ENCODE measurements at regions not wholly inside any gene's neighbourhood (a gene's known extent, or its start where the extent isn't known, plus 50 kb on each side); places are given as distances from the start of the nearest gene placed in this dataset.

GRCh38 chr17:15883617-15884111 is 61.3 kb upstream of the ADORA2B start:
- no peaks in the 10 kb centered on the region for H3K9me3 ChIP-seq (ENCODE audit: control insufficient read depth in 2 of 2, low read length in 2 of 2)
- H3K27ac ChIP-seq (ENCODE audit: low read depth in 2 of 2, low read length in 2 of 2): no peak overlapping the region
- H3K4me1 ChIP-seq (ENCODE audit: control insufficient read depth in 2 of 2, insufficient read depth in 2 of 2, low read length in 2 of 2): no peaks in the 10 kb centered on the region
- H3K27me3 ChIP-seq (ENCODE audit: control insufficient read depth in 2 of 2, insufficient read depth in 2 of 2, low read length in 2 of 2): no peaks in the 10 kb centered on the region
- no peak overlapping the region for H3K9ac ChIP-seq (ENCODE audit: low read depth in 1 of 2, low read length in 2 of 2)
- H3K36me3 ChIP-seq (ENCODE audit: control insufficient read depth in 2 of 2, insufficient read depth in 2 of 2, low read length in 2 of 2): no peaks in the 10 kb centered on the region
- no peak overlapping the region for H3K4me3 ChIP-seq (ENCODE audit: low read length in 2 of 2)

GRCh38 chr17:15884731-15885130 is 60.2 kb upstream of the ADORA2B start:
- no peak overlapping the region for H3K27ac ChIP-seq (ENCODE audit: low read depth in 2 of 2, low read length in 2 of 2)
- no peaks in the 10 kb centered on the region for H3K36me3 ChIP-seq (ENCODE audit: control insufficient read depth in 2 of 2, insufficient read depth in 2 of 2, low read length in 2 of 2)
- H3K4me1 ChIP-seq (ENCODE audit: control insufficient read depth in 2 of 2, insufficient read depth in 2 of 2, low read length in 2 of 2): no peaks in the 10 kb centered on the region
- no peak overlapping the region for H3K4me3 ChIP-seq (ENCODE audit: low read length in 2 of 2)
- no peaks in the 10 kb centered on the region for H3K9me3 ChIP-seq (ENCODE audit: control insufficient read depth in 2 of 2, low read length in 2 of 2)
- no peak overlapping the region for H3K9ac ChIP-seq (ENCODE audit: low read depth in 1 of 2, low read length in 2 of 2)
- H3K27me3 ChIP-seq (ENCODE audit: control insufficient read depth in 2 of 2, insufficient read depth in 2 of 2, low read length in 2 of 2): no peaks in the 10 kb centered on the region

GRCh38 chr17:15885770-15886169 is 59.2 kb upstream of the ADORA2B start:
- H3K9ac ChIP-seq (ENCODE audit: low read depth in 1 of 2, low read length in 2 of 2): no peak overlapping the region
- H3K27me3 ChIP-seq (ENCODE audit: control insufficient read depth in 2 of 2, insufficient read depth in 2 of 2, low read length in 2 of 2): no peaks in the 10 kb centered on the region
- H3K4me1 ChIP-seq (ENCODE audit: control insufficient read depth in 2 of 2, insufficient read depth in 2 of 2, low read length in 2 of 2): no peaks in the 10 kb centered on the region
- no peaks in the 10 kb centered on the region for H3K36me3 ChIP-seq (ENCODE audit: control insufficient read depth in 2 of 2, insufficient read depth in 2 of 2, low read length in 2 of 2)
- H3K4me3 ChIP-seq (ENCODE audit: low read length in 2 of 2): no peak overlapping the region
- no peak overlapping the region for H3K27ac ChIP-seq (ENCODE audit: low read depth in 2 of 2, low read length in 2 of 2)
- no peaks in the 10 kb centered on the region for H3K9me3 ChIP-seq (ENCODE audit: control insufficient read depth in 2 of 2, low read length in 2 of 2)

- Histone ChIP-seq H3K27ac (ENCODE audit: low read depth in 2 of 2, low read length in 2 of 2) (no peak overlapping the region), H3K9ac (ENCODE audit: low read depth in 1 of 2, low read length in 2 of 2) (no peak overlapping the region), H3K4me3 (ENCODE audit: low read length in 2 of 2) (no peak overlapping the region), H3K4me1 (ENCODE audit: control insufficient read depth in 2 of 2, insufficient read depth in 2 of 2, low read length in 2 of 2) (no peaks in the 10 kb centered on the region), H3K36me3 (ENCODE audit: control insufficient read depth in 2 of 2, insufficient read depth in 2 of 2, low read length in 2 of 2) (no peaks in the 10 kb centered on the region), H3K9me3 (ENCODE audit: control insufficient read depth in 2 of 2, low read length in 2 of 2) (no peaks in the 10 kb centered on the region), H3K27me3 (ENCODE audit: control insufficient read depth in 2 of 2, insufficient read depth in 2 of 2, low read length in 2 of 2) (no peaks in the 10 kb centered on the region)
Measured at GRCh38 chr17:15886221-15886620, 58.7 kb upstream of the ADORA2B start.

- Histone ChIP-seq H3K27ac (ENCODE audit: low read depth in 2 of 2, low read length in 2 of 2) (no peak overlapping the region), H3K9ac (ENCODE audit: low read depth in 1 of 2, low read length in 2 of 2) (no peak overlapping the region), H3K9me3 (ENCODE audit: control insufficient read depth in 2 of 2, low read length in 2 of 2) (no peaks in the 10 kb centered on the region), H3K27me3 (ENCODE audit: control insufficient read depth in 2 of 2, insufficient read depth in 2 of 2, low read length in 2 of 2) (no peaks in the 10 kb centered on the region), H3K4me3 (ENCODE audit: low read length in 2 of 2) (no peak overlapping the region), H3K36me3 (ENCODE audit: control insufficient read depth in 2 of 2, insufficient read depth in 2 of 2, low read length in 2 of 2) (no peaks in the 10 kb centered on the region), H3K4me1 (ENCODE audit: control insufficient read depth in 2 of 2, insufficient read depth in 2 of 2, low read length in 2 of 2) (no peaks in the 10 kb centered on the region)
Measured at GRCh38 chr17:15886804-15887203, 58.1 kb upstream of the ADORA2B start.

- Histone ChIP-seq H3K27ac (ENCODE audit: low read depth in 2 of 2, low read length in 2 of 2) (no peak overlapping the region), H3K9ac (ENCODE audit: low read depth in 1 of 2, low read length in 2 of 2) (no peak overlapping the region), H3K27me3 (ENCODE audit: control insufficient read depth in 2 of 2, insufficient read depth in 2 of 2, low read length in 2 of 2) (no peaks in the 10 kb centered on the region), H3K9me3 (ENCODE audit: control insufficient read depth in 2 of 2, low read length in 2 of 2) (no peaks in the 10 kb centered on the region), H3K4me1 (ENCODE audit: control insufficient read depth in 2 of 2, insufficient read depth in 2 of 2, low read length in 2 of 2) (peaks cover 0 to 7% of the 10 kb centered on the region in 2 donors), H3K36me3 (ENCODE audit: control insufficient read depth in 2 of 2, insufficient read depth in 2 of 2, low read length in 2 of 2) (no peaks in the 10 kb centered on the region), H3K4me3 (ENCODE audit: low read length in 2 of 2) (no peak overlapping the region)
Measured at GRCh38 chr17:15888436-15888835, 56.5 kb upstream of the ADORA2B start.

GRCh38 chr17:15890279-15890892 is 54.5 kb upstream of the ADORA2B start:
- Histone ChIP-seq H3K36me3 (ENCODE audit: control insufficient read depth in 2 of 2, insufficient read depth in 2 of 2, low read length in 2 of 2) (no peaks in the 10 kb centered on the region), H3K4me1 (ENCODE audit: control insufficient read depth in 2 of 2, insufficient read depth in 2 of 2, low read length in 2 of 2) (peaks cover 0 to 8% of the 10 kb centered on the region in 2 donors), H3K9ac (ENCODE audit: low read depth in 1 of 2, low read length in 2 of 2) (no peak overlapping the region), H3K27ac (ENCODE audit: low read depth in 2 of 2, low read length in 2 of 2) (no peak overlapping the region), H3K4me3 (ENCODE audit: low read length in 2 of 2) (no peak overlapping the region), H3K27me3 (ENCODE audit: control insufficient read depth in 2 of 2, insufficient read depth in 2 of 2, low read length in 2 of 2) (no peaks in the 10 kb centered on the region), H3K9me3 (ENCODE audit: control insufficient read depth in 2 of 2, low read length in 2 of 2) (no peaks in the 10 kb centered on the region)

- Histone ChIP-seq H3K36me3 (ENCODE audit: control insufficient read depth in 2 of 2, insufficient read depth in 2 of 2, low read length in 2 of 2) (no peaks in the 10 kb centered on the region), H3K9me3 (ENCODE audit: control insufficient read depth in 2 of 2, low read length in 2 of 2) (no peaks in the 10 kb centered on the region), H3K9ac (ENCODE audit: low read depth in 1 of 2, low read length in 2 of 2) (no peak overlapping the region), H3K4me3 (ENCODE audit: low read length in 2 of 2) (no peak overlapping the region), H3K4me1 (ENCODE audit: control insufficient read depth in 2 of 2, insufficient read depth in 2 of 2, low read length in 2 of 2) (peaks cover 0 to 8% of the 10 kb centered on the region in 2 donors), H3K27me3 (ENCODE audit: control insufficient read depth in 2 of 2, insufficient read depth in 2 of 2, low read length in 2 of 2) (no peaks in the 10 kb centered on the region), H3K27ac (ENCODE audit: low read depth in 2 of 2, low read length in 2 of 2) (no peak overlapping the region)
Measured at GRCh38 chr17:15891318-15891717, 53.6 kb upstream of the ADORA2B start.

- Histone ChIP-seq H3K4me3 (ENCODE audit: low read length in 2 of 2) (no peak overlapping the region), H3K4me1 (ENCODE audit: control insufficient read depth in 2 of 2, insufficient read depth in 2 of 2, low read length in 2 of 2) (peaks cover 0 to 8% of the 10 kb centered on the region in 2 donors), H3K36me3 (ENCODE audit: control insufficient read depth in 2 of 2, insufficient read depth in 2 of 2, low read length in 2 of 2) (no peaks in the 10 kb centered on the region), H3K27ac (ENCODE audit: low read depth in 2 of 2, low read length in 2 of 2) (no peak overlapping the region), H3K27me3 (ENCODE audit: control insufficient read depth in 2 of 2, insufficient read depth in 2 of 2, low read length in 2 of 2) (no peaks in the 10 kb centered on the region), H3K9ac (ENCODE audit: low read depth in 1 of 2, low read length in 2 of 2) (no peak overlapping the region), H3K9me3 (ENCODE audit: control insufficient read depth in 2 of 2, low read length in 2 of 2) (no peaks in the 10 kb centered on the region)
Measured at GRCh38 chr17:15892244-15892643, 52.7 kb upstream of the ADORA2B start.

- H3K36me3 ChIP-seq (ENCODE audit: control insufficient read depth in 2 of 2, insufficient read depth in 2 of 2, low read length in 2 of 2): no peaks in the 10 kb centered on the region
- no peak overlapping the region for H3K27ac ChIP-seq (ENCODE audit: low read depth in 2 of 2, low read length in 2 of 2)
- no peak overlapping the region for H3K4me3 ChIP-seq (ENCODE audit: low read length in 2 of 2)
- H3K4me1 ChIP-seq (ENCODE audit: control insufficient read depth in 2 of 2, insufficient read depth in 2 of 2, low read length in 2 of 2): peaks cover 0 to 8% of the 10 kb centered on the region in 2 donors
- H3K9me3 ChIP-seq (ENCODE audit: control insufficient read depth in 2 of 2, low read length in 2 of 2): no peaks in the 10 kb centered on the region
- H3K27me3 ChIP-seq (ENCODE audit: control insufficient read depth in 2 of 2, insufficient read depth in 2 of 2, low read length in 2 of 2): no peaks in the 10 kb centered on the region
- H3K9ac ChIP-seq (ENCODE audit: low read depth in 1 of 2, low read length in 2 of 2): no peak overlapping the region
Measured at GRCh38 chr17:15892731-15893657, 51.9 kb upstream of the ADORA2B start.
